HL-60/S4 treated with retinoic acid at 250 ng/mL for 4 days and 3 days (cell line): ENCODE measurements at regions not wholly inside any gene's neighbourhood (a gene's known extent, or its start where the extent isn't known, plus 50 kb on each side); places are given as distances from the start of the nearest gene placed in this dataset.

ENCODE experiments used
- in situ Hi-C: fragments of 300-500 bp; cut with MboI; formaldehyde crosslinking; loops from 2 replicates; pipeline ENCODE4 v1.7.0; 2022; ENCODE audit warnings: low sequenced_read_pairs

DNA sequence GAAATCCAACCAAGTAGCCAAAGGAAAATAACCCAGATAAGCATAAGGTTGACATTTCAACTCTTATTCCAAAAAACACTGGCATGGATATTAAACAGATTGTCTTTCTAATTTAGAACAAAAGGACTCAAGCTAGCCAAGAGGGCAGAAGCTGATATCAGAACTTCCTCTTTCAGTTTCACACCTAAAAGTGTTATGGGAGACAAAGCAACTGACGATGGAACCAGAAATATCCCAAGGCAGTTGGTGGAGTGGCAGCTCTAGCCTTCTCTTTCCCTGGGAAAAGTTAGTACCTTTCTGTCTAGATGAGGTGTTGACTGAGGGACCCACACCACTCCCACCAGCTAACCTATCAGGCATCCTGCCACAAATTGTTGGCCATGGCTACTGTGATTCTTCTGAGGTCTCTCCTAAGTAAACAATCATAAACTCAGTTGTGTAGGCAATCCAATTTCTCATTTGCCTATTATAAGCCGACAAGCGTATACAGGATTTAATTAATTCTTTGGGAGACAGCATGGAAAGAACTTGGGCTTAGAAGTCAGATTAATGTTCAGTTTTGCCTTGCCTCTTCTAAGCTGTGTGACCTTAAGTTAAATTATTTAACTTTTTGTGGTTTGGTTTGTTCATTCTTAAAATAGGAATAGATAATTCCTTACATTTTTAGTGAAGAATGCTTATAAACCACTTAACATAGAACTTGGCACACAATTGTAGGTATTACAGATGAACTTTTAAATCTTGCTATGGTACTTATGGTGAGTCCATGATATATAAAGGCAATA, 110.9 kb upstream of the ADAMTSL1 start:
- in situ Hi-C loops = no loop called here

DNA sequence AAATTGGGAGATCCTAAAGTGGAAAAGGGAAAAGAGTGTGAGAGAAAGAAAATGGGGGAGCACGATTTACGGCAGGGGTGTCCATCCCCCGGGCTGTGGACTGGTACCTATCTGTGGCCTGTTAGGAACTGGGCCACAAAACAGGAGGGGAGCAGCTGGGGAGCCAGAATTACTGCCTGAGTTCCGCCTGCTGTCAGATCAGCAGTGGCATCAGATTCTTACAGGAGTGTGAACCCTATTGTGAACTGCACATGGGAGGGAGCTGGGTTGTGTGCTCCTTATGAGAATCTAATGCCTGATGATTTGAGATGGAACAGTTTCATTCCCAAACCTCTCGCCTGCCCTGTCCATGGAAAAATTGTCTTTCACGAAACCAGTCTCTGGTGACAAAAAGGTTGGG, 108.3 kb upstream of the ADAMTSL1 start:
- in situ Hi-C loops = no loop called here

DNA sequence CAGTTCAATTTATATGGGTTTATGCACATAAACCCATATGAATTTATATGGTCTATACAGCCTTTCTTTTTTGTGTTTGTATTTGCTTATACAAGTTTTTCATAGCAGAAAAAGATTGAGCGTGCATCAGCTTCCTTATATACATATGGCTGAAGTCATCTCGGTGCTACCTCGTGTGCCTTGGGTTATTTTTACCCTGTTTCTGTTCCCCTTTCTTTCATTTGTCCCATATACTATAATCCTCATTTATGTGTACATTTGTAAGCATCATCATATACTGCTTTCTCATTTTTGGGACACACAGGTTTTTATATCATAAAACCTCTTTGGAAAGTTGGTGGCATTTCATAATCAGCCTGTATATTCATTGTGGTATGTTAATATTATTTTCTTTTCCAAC, 107.8 kb upstream of the ADAMTSL1 start:
- in situ Hi-C loops = no loop called here

DNA sequence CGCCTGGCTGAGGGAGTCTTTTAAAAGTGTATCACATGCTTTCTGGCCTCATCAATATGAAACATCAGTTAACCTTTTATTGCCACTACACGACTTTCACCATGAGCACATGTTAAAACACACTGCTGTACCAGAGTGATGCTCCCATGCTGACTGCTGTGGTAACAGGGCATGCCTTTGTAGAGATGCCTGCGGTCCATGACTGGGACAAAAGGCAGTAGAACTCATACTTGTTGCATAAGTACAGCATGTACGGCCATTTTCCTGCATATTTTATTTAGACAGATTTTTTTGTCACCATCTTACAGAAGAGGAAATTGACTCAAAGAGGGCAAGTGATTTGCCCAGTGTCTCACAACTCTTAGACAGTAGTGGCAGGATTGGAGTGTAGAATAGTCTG, 105.7 kb upstream of the ADAMTSL1 start:
- in situ Hi-C loops = no loop called here

DNA sequence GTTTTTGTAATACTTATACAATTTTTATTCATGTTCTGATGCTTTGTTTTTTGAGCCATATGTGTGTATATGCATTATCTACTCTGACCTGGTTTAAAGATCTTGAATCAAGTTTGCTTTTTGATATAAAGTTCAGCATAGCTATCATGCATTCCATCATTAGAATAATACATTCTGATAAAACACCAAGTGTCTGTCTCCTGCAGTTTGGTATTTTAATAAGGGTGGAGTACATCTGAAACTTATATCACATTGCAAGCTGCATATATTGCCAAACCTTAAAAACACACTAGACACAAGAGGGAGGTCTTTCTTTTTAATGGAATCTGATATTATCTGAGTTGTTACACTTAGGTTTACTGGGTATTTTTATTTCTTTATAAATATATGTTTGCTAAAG, 102.8 kb upstream of the ADAMTSL1 start:
- in situ Hi-C loops = no loop called here

DNA sequence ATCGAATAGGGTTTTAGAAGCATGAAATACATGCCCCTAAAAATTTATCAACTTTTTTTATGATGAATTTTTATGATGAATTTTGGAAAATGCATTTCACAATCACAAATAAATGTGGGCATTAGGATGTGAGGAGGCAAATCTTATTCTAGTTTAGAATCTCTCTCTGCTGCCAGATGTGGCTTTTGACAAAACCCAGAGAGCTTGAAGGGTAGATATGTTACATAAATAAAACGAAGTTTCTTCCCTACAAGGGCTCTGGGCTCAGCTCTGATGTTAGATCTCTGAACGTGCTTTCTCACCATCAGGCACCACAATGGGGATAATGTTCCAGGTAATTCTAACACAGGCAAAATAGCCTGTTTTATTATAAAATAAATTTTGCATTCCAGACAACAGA, 102.3 kb upstream of the ADAMTSL1 start:
- in situ Hi-C loops = no loop called here

DNA sequence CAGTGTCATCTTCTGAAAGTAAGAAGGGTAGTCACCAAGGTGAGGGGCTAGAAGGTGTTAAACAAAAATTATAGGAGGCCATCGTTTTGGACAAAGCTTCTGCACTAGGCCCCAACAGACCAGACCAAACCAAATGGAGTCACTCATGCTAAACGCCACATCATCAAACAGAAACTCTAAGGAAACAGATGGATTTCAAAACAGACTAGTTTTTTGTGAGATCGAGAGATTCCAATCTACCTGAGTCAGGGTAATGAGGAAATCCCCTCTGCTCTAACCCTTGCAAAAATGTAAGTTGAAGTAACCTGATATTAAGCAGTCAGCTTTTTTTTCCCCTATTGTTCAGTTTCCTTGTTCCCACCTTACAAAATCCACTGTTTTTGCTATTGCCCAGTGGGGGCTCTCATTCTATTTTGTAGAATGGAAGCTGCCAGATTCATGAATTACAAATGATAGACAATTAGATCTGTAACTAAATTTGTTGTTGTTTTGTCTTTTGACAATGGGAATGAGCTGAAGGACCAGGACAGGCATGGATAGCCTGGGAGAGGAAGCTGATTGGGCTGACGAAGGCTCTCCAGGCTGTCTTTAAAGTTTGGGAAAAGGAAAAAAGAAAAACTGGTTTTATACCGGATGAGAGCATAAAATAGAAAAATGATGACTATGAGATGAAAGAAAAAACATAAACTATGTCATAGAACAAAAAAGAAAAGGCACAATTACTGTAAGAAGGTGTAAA, 94.7 kb upstream of the ADAMTSL1 start:
- in situ Hi-C loops = no loop called here

DNA sequence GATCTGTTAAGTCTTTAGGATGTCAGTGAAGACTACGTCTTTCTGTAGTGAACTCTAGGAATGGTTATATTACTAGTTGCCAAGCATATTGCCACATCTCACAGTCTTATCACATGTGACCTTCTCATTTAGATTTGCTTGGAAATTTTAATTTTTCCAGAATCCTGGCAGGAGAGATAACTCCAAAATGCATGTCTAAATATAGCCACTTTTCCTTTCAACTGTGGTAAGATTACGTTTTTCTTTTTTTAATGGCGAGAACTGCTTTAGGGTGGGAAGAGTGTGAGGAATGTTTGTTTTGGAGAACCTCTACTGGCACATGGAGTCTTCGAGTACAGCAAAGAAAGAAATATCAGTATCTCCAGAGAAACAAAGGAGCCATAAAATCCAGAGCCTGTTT, 91.7 kb upstream of the ADAMTSL1 start:
- in situ Hi-C loops = no loop called here

DNA sequence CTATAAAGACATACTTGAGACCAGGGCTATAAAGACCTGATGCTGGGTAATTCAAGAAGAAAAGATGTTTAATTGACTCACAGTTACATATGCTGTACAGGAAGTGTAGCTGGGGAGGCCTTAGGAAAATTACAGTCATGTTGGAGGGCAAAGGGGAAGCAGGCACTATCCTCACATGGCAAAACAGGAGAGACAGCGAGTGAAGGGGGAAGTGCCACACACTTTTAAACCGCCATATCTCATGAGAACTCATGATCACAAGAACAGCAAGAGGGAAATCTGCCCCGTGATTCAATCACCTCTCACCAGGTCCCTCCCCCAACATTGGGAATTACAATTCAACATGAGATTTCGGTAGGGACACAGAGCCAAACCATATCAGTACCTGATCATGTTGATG, 89.9 kb upstream of the ADAMTSL1 start:
- in situ Hi-C loops = no loop called here

DNA sequence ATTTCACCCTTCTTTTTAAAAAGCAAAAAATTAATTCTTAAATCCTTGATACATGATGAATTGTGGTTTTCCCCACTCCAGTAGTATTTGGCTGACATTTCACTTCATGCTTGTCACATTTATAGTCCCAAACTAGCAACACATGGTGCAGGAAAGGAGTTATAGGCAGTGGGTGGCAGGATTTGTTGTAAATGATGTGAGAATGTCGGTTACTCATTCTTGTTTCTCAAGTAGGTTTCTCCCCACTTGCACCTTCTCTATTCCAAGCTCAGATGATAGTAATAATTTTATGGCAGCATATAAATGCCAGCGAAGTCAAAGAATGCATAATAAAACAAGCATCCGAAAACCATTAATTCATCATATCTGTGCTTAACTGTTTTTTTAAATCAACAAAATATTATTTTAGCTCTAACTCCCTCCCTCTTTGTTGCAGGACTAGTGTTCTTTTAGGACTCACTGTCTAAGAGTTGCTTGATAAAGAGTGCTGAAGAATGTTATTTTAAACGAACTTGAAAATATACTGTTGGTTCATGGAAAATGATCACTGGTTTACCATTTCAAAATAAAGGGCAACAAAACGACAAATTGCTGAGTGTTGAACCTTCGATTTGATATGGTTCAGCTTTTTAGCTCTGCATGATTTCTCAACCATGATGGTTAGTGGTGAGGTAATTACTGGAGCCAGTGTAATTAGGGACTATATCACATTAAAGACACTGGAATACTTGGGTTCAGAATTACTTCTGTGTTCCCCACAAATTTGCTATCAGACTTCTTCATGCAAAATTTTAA, 88.1 kb upstream of the ADAMTSL1 start:
- in situ Hi-C loops = no loop called here

DNA sequence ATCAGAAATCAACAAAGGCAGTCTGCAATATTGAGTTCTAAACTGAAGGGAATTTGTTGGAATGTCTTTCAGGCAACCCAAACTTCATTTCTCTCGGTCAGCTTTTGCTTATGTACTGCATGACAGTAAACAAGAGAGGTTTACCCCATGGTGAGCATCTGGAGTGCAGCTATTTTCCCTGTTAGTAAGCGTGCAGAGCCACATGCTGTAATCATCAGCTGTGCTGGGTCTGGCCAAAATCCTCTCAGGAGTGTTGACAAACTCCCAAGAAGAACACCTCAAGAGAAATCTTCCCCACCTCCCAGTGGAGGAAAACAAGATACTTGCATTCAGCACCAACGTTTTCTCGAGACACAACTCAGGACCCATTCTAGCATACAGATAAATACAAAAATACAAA, 83.6 kb upstream of the ADAMTSL1 start:
- in situ Hi-C loops = no loop called here

DNA sequence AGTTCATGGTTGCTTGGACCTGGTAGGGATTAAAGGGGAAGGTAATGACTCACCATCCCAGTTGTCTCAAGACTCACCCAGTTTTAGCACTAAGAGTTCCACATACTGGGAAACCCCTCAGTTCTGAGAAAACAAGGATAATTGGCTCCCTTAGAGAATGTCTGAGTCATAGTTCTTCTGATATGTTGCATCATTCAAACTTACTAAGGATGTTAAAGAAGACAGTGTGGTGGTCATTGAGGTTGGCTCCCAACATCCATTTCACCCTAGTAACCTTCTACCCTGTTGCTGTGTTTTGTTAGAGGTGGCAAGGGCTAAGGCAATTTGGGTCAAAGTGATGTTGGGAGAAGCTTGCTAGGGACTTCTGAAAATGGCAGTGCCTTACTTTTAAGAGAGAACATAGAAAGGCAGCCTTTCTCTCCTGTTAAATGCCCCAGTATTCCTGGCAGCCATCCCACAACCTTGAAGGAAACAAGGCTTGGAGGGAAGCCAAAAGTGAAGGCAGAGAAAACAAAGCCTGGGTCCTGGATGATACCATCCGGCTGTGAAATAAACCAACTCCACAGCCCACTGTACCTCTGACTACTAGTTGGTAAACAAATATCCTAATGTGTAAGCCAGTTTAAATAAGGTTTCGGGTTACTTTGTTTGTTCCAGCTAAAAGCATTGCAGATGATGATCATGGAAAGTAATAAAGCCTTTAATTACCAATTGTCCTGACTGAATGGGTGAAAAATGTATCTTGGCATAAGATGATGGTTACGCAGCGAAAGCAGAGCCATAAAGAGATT, 80.4 kb upstream of the ADAMTSL1 start:
- in situ Hi-C loops = no loop called here

DNA sequence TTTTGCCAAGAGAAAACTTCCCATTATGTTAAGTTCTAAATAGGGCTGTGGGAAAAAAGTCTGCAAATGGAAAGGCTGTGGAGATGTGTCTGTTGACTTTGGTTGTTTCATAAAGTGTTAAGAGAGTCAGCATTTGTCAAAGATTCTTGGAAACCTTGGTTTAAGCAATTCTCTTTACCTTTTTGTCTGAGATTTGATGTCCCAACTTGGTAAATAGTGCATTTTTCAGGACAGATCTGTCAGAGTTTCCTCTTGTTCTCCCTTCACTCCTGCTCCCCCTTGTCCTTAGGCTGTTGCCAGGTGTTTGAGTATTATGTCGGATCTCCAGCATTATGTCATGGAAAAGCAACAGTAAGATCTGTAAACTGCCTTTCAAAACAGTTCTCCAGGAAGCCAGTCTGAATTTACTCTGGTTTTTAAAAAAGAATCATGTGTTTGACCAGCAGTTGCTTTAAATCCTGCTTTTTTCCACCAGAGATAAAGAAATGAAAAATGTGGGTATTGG, 79.1 kb upstream of the ADAMTSL1 start:
- in situ Hi-C loops = no loop called here

DNA sequence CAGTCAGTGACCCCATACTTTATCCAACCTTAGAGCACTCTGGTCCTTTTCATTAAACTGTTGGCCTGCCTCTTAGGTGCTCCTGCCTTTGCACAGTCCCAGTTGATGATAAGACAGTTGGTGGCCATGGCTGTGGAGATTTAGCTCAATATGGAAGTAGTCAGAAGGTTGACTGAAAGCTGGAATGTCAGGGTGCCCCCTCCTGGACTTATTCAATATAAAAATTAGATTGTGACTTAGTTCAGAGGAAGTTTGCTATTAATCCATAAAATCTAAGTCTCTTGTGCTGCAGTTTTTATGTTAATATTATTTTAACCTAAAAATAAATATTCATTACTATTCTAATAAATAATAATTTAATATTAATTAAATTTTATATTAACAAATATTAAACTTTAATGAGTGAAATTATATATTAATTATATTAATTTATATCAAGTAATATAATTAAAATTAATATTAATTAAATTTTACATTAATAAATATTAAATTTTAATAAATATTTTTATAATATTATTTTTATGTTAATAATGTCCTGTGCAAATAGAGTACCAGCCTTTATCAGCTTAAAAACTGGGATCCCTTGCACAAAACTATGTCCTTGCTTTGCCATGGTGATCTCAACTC, 77.7 kb upstream of the ADAMTSL1 start:
- in situ Hi-C loops = no loop called here

DNA sequence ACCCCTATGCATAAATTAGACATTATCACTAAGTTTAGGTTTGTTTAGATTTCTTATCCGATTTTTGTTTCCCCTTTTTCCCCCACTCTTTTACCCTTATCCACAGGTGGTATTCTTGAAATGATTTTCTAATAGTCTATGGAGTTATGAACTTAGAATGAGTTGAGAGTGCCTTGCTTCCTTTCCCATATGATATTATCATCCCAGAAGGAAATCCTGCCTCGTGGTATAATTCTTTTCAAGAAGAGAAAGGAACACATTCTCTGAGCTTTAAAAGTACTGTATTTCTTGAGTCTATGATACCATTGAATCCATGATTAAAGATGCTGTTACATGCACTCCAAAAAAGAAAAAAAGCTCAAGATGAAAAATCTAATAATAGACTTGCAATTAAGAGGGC, 76.9 kb upstream of the ADAMTSL1 start:
- in situ Hi-C loops = no loop called here

DNA sequence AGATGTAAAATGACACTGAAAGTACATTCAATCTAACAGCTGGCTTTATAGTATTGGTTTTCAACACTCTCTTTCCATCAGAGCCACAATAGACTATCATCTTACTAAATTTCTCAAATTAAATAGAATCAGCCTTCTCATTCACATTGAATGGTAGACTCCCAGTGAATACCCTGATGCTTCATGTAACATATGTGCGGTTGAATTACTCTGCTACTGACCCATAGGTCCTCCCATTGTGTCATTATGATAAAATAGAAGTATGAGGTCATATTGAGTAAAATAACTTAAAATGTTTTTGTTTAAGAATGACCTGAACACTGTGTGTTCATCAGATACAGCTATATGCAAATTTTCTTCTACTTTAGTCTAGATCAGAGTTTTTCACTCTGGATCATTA, 75.9 kb upstream of the ADAMTSL1 start:
- in situ Hi-C loops = no loop called here

DNA sequence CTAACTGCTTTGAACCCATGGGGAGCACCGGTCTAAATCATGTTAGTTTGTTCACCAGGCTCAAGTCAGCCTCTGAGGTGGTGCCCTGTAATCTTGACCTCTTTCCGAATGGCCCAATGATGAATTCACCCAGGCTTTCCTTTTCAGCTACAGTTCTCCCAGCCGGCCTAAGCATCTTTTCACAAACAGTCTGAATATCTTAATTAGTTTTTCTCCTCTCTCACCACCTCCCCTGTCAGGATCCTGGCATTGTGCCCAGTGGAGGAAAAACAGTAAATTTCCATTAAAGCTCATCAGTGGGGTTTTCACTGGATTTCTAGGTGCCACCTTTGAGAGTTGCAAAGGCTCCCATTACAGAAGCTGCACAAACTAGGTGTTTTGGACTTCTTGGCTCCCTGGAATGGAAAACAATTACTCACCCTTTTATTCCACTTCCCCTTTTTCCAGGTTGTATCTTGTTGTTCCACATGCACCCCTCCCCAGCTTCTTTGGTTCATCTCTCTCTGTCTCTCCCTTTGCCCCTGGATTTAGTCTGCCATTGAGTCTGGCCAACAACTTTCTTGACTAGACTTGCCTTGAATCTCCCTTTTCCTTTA, 69.4 kb upstream of the ADAMTSL1 start:
- in situ Hi-C loops = no loop called here

DNA sequence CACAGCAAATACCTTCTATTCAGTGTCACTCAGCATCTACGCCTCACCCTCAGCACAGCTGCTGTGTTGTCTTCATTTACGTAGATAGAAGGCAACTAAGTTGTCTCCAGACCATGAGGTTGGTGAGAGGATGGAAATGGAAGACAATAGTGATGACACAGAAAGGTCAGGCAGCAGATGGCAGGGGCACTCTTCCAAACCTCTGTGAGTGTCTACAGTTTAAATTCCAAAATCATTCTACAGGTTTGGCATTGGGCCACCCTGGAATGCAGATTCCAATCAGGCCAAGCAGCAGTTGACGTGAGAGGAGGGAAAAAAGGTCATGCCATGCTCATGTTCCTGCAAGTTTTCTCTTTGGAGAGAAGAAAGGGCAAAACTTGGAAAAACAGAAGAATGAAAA, 68.7 kb upstream of the ADAMTSL1 start:
- in situ Hi-C loops = no loop called here

DNA sequence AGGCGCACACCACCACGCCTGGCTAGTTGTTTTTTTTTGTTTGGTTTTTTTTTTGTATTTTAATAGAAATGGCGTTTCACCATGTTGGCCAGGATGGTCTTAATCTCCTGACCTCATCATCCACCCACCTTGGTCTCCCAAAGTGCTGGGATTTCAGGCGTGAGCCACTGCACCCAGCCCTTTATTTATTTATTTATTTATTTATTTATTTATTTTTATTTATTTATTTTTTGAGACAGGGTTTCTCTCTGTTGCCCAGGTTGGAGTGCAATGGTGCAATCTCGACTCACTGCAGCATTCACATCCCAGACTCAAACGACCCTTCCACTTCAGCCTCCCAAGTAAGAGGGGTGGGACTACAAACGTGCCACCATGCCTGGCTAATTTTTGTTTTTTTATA, 63.0 kb upstream of the ADAMTSL1 start:
- in situ Hi-C loops = no loop called here

DNA sequence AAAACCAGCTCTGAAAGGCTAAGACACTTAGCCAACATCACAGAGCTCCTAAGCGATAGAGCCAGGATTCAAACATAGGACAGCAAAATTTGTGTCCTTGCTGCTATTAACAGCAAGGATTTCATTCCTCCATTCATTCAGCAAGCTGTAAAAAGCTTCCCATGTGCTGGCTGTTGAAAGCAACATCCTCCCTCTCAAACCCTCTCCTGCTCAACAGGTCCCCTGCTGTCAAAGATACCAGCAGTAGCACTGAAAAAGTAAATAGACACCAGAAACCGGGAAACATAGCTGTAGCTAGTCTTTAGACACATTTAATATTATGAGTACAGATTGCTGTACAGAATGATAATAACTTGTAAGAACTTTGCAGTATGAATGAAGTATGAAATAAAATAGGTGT, 52.6 kb upstream of the ADAMTSL1 start:
- in situ Hi-C loops = no loop called here
